ENCODE measurements at regions not wholly inside any gene's neighbourhood (a gene's known extent, or its start where the extent isn't known, plus 50 kb on each side); places are given as distances from the start of the nearest gene placed in this dataset.

GRCh38 chr22:47693606-47694005 is 931.2 kb downstream of the TBC1D22A start:
- TF ChIP-seq CTCF (IDR thresholded peaks at IDR 0.05; ENCODE audit: low read length) (no peak), EZH2 (optimal IDR thresholded peaks at IDR 0.05; ENCODE audit: low read depth, low read length) (no peak), EZH2phosphoT487 (IDR thresholded peaks at IDR 0.05; ENCODE audit: low read length) (no peak)

All from MM.1S (cell line).